ENCODE measurements at regions not wholly inside any gene's neighbourhood (a gene's known extent, or its start where the extent isn't known, plus 50 kb on each side); places are given as distances from the start of the nearest gene placed in this dataset.

GRCh38 chr7:91527460-91527859 lies 263.2 kb downstream of the FZD1 start:
- no peak for DNase-seq

GRCh38 chr7:91533996-91534395 lies 269.8 kb downstream of the FZD1 start:
- no peak for DNase-seq

DNA sequence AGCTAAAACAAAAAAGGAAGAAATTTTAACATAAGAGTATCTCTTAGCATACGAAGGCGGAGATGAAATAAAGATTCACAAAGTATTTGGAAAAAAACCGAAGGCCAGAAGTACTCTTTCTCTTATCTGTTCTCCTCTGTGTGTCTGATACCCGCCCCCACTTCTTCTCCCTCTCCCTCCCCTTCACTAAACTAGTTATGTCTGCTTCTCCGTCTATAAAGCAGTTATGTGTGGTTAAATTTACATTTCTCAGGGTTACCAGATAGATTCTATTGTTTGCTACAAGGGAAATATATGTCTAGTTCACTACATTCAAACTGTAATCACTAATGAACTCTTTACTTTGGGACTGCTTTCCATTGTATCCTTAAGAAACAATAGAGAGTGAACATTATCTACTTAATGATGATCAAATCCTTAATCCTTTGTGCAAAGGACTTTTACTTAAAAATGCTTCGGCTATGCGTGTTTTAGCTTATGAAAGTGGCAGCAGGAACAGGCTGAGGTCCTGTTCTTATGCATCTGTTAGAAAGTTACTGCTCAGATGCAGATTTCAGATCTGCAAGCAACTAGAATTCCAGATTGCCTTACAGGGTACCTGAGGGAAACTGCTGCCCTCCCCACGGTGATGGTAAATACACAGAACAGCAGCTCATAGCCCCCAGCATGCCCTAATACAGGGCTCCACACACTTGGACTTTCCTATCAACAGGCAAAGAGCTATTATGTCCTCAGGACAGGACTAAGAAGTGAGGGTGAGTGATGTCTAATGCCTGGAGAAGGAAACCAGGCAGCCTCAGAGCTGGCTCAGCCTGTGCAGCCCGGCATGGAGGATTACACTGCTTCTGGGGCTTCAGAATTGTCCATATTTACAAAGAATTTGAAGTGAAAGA lies 273.3 kb downstream of the FZD1 start:
- no peak for DNase-seq

DNA sequence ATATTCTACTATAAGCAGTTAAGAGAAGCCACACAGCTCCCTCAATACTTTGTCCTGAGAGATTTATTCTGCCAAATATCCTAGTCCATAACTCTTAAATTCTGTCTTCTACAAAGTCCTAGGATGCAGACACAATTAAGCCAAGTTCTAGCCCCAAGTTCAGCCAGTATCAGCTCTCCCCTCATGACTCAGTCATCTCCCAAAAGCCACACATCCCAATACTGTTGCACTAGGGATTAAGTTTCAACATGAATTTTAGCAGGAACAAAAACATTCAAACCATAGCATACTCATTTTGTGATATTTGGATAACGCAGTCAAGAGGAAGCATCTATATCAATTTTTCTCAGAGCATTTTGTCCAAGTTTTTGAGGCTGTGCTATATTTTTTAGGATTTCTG lies 277.4 kb downstream of the FZD1 start:
- no peak for DNase-seq

DNA sequence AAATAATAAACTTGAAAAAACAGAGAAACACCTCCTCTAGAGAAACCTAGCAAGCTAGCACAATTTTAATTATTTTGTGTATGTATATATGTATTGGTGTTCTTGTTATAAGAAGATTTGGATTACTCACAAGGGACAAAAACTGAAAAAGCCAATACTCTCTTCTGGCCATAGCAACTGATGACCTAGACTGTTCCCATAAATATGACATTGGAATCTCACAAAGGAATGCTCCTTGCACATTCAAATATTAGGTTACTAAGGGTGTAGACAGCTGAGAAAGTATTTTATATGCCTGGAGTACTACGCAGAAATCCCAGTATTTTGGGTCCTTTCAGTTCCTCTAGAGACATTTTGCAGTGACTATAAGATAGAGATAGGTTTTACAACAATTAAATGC lies 279.4 kb downstream of the FZD1 start:
- no peak for DNase-seq

GRCh38 chr7:91549878-91550277 lies 285.6 kb downstream of the FZD1 start:
- DNase-seq: no peak

- DNase-seq: no peak
These were observed 286.7 kb downstream of the FZD1 start for GRCh38 chr7:91550931-91551330.

- DNase-seq: no peak
These were observed 287.3 kb downstream of the FZD1 start for GRCh38 chr7:91551377-91552175.

- peak; percentile 14 for DNase-seq
These were observed 289.2 kb downstream of the FZD1 start for GRCh38 chr7:91553410-91553895.

DNA sequence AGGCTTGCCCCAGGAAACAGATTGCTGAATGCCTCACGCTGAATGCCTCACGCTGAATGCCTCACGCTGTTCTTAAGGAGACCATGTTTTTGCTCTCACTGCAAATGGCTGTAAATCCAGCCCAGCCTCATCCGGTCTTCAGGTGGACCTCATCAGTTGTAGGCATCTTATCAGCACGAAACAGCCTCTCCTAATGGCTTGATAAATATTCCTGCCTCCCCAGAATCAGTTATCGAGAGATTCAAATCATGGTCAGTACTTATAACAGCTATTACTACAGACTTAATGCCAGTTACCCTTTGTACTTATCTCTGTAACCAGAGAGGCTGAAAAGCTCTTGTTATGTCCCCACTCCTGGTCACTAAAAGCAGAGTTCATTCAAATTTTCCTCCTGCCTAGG lies 290.6 kb downstream of the FZD1 start:
- peak; percentile 38 for DNase-seq

DNA sequence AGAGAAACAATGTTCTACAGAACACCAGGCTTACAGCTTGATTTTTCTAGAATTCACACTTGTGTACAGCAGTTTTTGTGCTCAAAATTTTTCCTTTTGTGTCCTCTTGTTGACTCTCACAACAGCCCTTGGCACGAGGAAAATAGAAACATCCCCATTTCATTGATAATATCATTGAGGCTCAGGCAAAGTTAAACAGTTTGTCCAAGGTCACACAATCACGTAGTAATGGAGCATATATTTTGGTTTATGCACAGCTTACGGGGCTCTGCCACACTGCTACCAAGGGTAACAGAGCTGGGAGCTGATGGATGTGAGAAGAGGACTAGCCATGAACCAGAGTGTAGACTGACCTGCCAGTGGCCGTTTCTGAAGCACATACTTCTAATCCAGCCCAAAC lies 292.0 kb downstream of the FZD1 start:
- DNase-seq: no peak

GRCh38 chr7:91556956-91557650 lies 292.9 kb downstream of the FZD1 start:
- DNase-seq: no peak

- no peak for DNase-seq
These were observed 293.7 kb downstream of the FZD1 start for GRCh38 chr7:91557789-91558404.

GRCh38 chr7:91559947-91560346 lies 295.7 kb downstream of the FZD1 start:
- DNase-seq: no peak

DNA sequence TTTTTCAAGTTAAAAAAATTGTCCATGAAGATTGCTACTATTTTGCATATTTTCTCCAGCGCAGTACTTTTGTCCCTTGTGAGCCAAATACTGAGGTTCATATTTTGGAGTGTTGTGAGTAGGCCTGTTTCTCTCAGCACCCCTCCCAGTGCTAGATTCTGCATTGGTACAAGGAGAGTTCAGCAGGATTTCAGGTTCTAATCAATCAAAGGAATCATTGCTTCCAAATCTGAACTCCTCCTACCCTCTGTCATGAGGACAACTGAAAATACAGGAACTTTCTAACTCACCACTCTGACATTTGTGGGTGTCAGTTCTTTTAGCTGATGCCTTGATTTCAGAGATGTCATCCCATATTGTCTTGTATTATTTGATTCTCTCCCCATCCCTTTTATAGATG lies 299.9 kb downstream of the FZD1 start:
- DNase-seq: no peak

DNA sequence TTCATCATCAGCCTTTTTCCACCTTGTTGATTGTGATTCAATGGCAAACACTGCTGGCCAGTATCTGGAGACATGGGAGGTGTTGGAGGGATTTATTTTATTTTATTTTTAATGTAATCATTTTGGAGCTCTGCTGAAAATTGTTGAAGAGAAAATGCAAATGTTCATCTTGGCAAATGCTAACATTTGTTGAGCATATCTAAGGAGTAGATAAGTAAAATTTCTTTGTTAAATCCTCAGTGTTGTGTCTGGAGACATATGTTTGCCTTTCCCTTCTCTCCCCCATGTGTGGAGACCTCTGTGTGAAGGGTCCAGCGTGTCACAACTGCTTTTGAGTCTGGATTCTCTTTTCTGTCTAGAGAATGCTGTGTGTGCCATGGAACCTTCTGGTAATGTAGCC lies 300.3 kb downstream of the FZD1 start:
- no peak for DNase-seq

DNA sequence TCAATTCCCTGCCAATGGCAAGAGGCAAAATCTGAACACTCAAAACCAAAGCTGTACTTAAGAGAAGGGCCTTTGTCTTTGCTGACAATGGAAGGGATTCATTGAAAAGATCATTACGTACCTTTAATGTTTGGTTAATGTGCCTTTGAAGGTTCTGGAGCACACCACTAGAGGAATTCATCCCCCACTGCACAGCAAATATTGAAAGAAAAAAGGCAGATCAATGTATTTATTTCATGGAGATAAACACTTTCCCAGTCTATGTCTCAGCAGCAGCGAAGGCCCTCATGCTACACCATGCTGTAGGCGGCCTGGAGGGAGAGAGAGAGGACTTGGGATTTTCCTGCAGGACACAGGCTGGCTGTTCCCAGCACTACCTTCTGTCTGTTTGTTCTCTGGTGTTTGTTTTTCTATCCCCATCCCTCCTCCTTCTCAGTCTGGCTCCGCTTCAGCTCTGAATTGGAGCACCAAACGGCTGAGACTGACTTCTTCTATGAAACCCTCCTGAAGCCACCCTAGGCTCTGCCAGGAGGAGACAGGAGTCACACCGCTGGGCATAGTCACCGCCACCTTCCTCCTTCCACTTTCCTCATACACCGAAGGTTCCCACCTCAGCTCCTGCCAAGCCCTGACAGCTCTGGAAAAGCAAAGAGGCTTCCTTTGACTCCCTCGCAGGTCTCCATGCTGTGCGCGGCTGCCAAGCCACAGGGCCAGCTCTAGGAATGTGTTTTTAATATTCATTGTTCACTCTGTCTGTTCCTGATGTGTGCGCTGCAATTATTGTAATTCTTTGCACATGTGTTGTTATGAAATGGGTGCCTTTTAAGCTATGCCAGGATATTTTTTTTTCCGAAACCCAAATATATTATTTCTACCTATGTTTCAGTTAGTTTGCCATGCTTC lies 301.5 kb downstream of the FZD1 start:
- no peak for DNase-seq

DNA sequence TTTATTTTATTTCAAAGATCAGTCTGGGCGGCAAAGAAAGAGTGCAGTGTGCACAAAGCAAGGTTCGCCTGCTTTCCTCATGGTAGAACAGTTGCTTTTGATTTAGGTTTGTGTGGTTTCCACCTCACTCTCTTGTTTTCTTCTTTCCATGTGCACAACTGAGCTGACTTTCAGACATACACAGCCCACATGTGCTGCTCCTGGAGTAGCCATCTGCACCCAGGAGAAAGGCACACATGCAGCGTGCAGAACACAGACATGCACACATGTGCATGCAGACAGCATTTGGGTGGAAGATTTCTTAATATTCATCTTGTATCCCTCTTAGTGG lies 302.1 kb downstream of the FZD1 start:
- no peak for DNase-seq

DNA sequence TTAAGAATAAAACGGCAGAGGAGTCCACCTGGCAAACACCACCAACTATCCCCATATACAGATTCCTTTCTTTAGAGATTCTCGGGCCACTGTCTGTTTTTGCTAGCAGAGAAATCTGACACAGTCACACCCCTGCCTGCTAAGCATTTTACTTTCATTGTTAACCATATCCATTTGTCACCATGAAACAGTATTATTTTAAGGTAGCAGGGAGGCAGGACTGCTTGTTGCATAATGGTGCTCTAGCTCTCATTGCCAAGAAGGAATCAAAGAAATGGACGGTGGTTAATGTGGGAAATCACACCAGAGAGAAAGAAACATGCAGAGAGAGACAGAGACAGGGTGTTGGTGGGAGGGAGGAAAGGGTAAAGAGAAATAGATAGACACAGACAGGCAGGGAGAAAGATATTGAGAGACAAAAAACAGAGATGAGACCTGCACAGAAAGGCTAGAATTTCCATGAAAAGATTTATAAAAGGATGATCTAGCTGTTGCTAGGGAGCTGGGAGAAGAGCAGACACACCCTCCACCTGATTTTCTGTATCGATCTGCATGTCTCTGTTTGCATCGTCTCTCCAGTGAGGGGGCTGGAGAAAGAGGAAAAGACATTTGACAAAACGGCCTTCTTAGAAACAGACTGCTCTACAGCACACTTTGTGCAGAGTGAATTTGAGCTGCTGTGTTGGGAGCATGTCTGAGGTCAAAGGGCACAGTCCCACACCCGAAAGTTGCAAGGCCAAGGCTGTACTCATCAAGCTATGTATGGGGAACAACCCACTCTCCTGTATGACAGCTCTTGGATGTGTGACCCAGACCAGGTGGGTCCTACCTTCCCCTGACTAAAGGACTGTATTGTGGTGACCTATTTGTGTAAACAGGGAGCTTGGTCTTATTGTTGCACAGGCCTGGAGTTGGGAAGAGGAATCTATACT lies 303.1 kb downstream of the FZD1 start:
- no peak for DNase-seq

GRCh38 chr7:91568138-91568537 lies 303.9 kb downstream of the FZD1 start:
- DNase-seq: no peak

Data from hematopoietic multipotent progenitor cell treated with erythropoietin and hydrocortisone succinate and interleukin-3 and kit ligand, for 6 days (in vitro differentiated cells).